Subcutaneous abdominal adipose tissue (tissue), 5 donors: ENCODE measurements at regions not wholly inside any gene's neighbourhood (a gene's known extent, or its start where the extent isn't known, plus 50 kb on each side); places are given as distances from the start of the nearest gene placed in this dataset.

Source experiments
- H3K27ac ChIP-seq: one replicate; pipeline ENCODE4 v1.7.0; 2013; ENCODE audit warnings: low read depth, mild to moderate bottlenecking, inconsistent platforms, low read length, moderate library complexity
- H3K27me3 ChIP-seq, 5 donors: one replicate each; pipeline ENCODE4 v1.7.0; 2013; ENCODE audit warnings: low read length in 5 of 5, inconsistent platforms in 1 of 5; ENCODE audit not compliant: control insufficient read depth in 5 of 5, insufficient read depth in 4 of 5
- H3K36me3 ChIP-seq, 5 donors: one replicate each; pipeline ENCODE4 v1.7.0; 2013; ENCODE audit warnings: low read length in 5 of 5; ENCODE audit not compliant: control insufficient read depth in 5 of 5, insufficient read depth in 5 of 5
- H3K4me1 ChIP-seq, 5 donors: one replicate each; pipeline ENCODE4 v1.7.0; 2013; ENCODE audit warnings: low read length in 5 of 5, mild to moderate bottlenecking in 3 of 5, moderate library complexity in 1 of 5; ENCODE audit not compliant: control insufficient read depth in 5 of 5, insufficient read depth in 5 of 5
- H3K4me3 ChIP-seq, 5 donors: one replicate each; pipeline ENCODE4 v1.7.0; 2013; ENCODE audit warnings: low read length in 5 of 5, low read depth in 1 of 5
- H3K9ac ChIP-seq, 5 donors: one replicate each; pipeline ENCODE4 v1.7.0; 2013; ENCODE audit warnings: low read length in 5 of 5, mild to moderate bottlenecking in 4 of 5, moderate library complexity in 3 of 5
- H3K9me3 ChIP-seq, 5 donors: one replicate each; pipeline ENCODE4 v1.7.0; 2013; ENCODE audit warnings: low read length in 5 of 5; ENCODE audit not compliant: control insufficient read depth in 5 of 5
- donor health status: healthy.
- donor health status: healthy.
- donor health status: healthy.
- donor health status: healthy.
- donor health status: healthy.

GRCh38 chr4:126937846-126938422 lies 694.8 kb upstream of the INTU start:
- Histone ChIP-seq H3K27me3 (no peaks in the 10 kb centered on the region), H3K4me3 (no peak overlapping the region), H3K27ac (no peak overlapping the region), H3K9me3 (no peaks in the 10 kb centered on the region), H3K4me1 (peaks cover 0 to 7% (median 0%) of the 10 kb centered on the region in 5 donors), H3K36me3 (no peaks in the 10 kb centered on the region), H3K9ac (no peak overlapping the region)

DNA sequence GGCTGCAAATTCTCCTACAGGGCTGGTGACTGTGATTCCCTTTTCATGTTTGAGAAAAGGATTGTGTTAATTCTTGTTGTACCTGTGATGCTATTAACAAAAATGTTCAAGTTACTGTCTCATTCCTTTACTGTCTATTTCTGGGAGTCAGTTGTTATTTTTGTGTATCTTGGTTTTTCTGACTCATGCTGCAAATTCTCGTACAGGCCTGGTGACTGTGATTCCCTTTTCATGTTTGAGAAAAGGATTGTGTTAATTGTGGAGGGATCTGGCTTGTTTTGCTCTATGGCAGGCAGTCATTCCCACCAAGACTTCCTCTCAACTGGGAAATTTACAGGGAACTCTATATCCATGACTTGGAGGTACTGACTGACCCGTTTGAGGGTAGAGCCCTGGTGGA lies 693.4 kb upstream of the INTU start:
- H3K9me3 ChIP-seq = no peaks in the 10 kb centered on the region
- H3K4me3 ChIP-seq = no peak overlapping the region
- H3K9ac ChIP-seq = no peak overlapping the region
- H3K36me3 ChIP-seq = no peaks in the 10 kb centered on the region
- no peak overlapping the region for H3K27ac ChIP-seq
- peaks cover 0 to 7% (median 0%) of the 10 kb centered on the region in 5 donors for H3K4me1 ChIP-seq
- no peaks in the 10 kb centered on the region for H3K27me3 ChIP-seq

DNA sequence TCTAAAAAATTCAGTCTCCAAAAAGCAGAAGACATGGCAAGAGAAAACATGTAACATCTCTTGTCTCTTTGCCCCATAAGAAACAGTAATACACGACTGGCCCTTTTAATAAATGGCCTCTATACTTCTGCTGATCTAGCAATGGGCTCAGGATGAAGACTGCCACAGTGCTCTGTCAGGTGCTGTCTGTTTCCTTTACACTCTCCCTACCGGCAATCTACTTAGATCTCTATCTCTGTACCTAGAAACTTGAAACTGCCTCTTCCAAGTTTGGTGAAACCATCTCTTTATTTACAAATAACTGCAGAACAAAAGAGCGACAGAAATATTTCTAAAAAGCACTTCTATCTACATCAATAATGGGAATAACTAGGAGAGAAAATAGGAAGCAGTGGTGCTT lies 685.2 kb upstream of the INTU start:
- Histone ChIP-seq H3K36me3 (no peaks in the 10 kb centered on the region), H3K4me1 (no peaks in the 10 kb centered on the region), H3K9ac (no peak overlapping the region), H3K9me3 (no peaks in the 10 kb centered on the region), H3K4me3 (no peak overlapping the region), H3K27ac (no peak overlapping the region), H3K27me3 (no peaks in the 10 kb centered on the region)

GRCh38 chr4:126954537-126955291 lies 678.0 kb upstream of the INTU start:
- no peak overlapping the region for H3K4me3 ChIP-seq
- H3K9ac ChIP-seq = no peak overlapping the region
- H3K36me3 ChIP-seq = no peaks in the 10 kb centered on the region
- H3K4me1 ChIP-seq = no peaks in the 10 kb centered on the region
- no peaks in the 10 kb centered on the region for H3K27me3 ChIP-seq
- H3K9me3 ChIP-seq = no peaks in the 10 kb centered on the region
- no peak overlapping the region for H3K27ac ChIP-seq

DNA sequence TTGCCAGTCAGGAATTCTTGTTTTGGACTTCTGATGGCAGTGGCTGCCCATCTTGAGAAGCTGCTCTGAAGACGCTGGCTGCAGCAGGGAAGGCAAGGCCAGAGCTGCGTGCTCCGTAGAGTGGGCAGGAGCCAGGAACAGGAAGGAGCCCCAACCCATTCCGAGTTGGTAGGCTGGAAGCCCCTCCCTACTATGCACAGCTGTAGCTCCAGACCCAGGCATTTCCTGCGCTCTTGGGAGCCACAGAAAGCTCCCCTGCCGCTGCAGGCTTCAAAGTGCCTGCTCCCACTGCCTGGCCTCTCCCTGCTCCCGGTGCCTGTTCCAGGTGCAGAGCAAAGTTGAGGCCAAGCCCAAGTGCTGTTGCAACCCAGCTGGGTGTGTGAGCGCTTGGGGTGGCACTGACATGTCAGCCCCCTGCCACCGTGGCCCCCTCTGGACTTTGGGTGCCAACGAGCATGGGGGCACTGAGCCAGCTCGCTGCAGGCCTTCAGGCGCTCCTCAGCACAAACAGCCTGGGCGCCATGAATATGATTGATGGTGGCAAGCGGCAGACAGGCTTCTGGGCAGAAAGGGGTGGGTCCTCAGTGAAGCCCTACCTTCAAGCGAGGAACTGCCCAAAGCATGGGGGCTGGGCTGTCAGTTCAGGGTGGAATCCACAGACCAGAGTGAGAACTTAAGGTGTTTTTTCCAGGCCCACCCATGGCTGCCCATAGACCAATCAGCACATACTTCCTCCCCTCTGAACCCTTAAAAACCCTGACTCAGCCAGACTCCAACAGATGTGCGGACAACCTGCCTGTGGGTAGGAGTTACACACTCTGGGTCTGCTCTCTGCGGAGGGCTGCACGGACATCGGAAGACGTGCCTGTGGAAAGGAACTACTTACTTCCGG lies 677.2 kb upstream of the INTU start:
- Histone ChIP-seq H3K27me3 (no peaks in the 10 kb centered on the region), H3K36me3 (no peaks in the 10 kb centered on the region), H3K9ac (no peak overlapping the region), H3K4me3 (no peak overlapping the region), H3K27ac (no peak overlapping the region), H3K9me3 (no peaks in the 10 kb centered on the region), H3K4me1 (no peaks in the 10 kb centered on the region)

DNA sequence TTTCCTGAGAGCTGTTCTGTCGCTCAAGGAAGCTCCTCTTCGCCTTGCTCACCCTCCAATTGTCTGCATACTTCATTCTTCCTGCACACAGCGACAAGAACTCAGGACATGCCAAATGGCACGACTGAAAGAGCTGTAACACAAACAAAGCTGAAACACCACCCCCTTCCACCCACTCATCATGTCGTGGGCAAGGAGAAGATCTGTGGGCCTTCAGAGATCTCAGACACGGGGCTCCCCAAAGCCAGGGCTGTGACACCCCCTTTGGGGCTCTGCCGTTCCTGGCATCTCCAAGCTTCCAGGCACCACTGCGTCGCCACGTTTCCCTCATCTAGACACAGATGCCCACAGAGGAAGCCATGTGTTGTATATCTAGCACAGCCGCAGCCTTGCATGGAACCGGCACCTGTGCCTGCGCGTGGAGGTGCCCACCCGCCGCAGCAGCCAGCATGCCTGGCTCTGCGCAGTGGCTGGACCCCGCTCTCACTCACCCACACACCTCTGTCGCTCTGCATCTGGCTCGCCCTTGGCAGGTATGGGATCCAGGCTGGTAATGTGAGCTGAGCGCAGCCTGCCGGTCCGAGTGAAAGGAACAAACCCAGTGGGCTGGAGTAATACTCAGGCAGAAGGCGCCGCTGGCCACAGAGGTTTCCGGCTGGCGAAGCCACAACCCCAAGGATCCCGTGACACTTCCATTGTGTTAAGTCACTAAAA lies 676.4 kb upstream of the INTU start:
- Histone ChIP-seq H3K4me3 (no peak overlapping the region), H3K27me3 (no peaks in the 10 kb centered on the region), H3K27ac (no peak overlapping the region), H3K4me1 (no peaks in the 10 kb centered on the region), H3K9me3 (no peaks in the 10 kb centered on the region), H3K9ac (no peak overlapping the region), H3K36me3 (no peaks in the 10 kb centered on the region)

DNA sequence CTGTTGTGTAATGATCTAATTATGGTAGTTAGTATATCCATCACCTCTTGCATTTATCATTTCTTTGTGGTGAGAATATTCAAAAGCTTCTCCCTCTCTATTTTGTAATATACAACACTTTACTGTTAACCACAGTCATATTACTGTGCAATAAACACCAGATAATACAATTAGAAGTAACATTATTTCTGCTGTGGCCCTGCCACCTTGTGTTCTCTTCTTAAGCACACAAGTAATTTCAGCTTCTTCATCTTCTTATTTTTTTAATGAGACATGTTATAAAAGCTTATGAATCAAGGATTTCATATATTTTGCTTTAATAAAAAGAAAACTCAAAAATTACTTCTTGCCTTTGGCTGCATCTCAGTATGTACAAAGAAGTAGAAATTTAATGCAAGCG lies 675.2 kb upstream of the INTU start:
- Histone ChIP-seq H3K27ac (no peak overlapping the region), H3K4me3 (no peak overlapping the region), H3K9ac (no peak overlapping the region), H3K4me1 (no peaks in the 10 kb centered on the region), H3K9me3 (no peaks in the 10 kb centered on the region), H3K27me3 (no peaks in the 10 kb centered on the region), H3K36me3 (no peaks in the 10 kb centered on the region)

DNA sequence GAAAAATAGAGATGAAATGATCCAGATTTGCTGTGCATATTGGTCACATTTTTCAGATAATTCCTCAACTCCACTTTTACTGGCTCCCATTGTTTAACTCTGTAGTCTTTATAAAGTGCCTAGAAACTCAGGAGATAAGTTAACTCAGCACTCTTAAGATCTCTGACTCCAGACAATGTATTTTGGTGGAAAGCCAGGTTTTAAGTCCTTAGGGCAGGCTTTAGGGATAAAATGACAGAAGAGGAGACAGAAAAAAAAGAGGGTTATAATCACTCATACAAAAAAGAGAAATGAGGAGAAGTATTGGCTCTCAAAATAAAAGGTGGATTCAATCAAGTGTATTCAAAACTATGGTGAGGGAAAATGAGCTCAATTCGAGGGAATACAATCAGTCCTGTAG lies 674.8 kb upstream of the INTU start:
- H3K36me3 ChIP-seq = no peaks in the 10 kb centered on the region
- H3K9me3 ChIP-seq = no peaks in the 10 kb centered on the region
- H3K27ac ChIP-seq = no peak overlapping the region
- no peak overlapping the region for H3K4me3 ChIP-seq
- no peaks in the 10 kb centered on the region for H3K4me1 ChIP-seq
- no peak overlapping the region for H3K9ac ChIP-seq
- H3K27me3 ChIP-seq = no peaks in the 10 kb centered on the region

- Histone ChIP-seq H3K9me3 (no peaks in the 10 kb centered on the region), H3K27me3 (no peaks in the 10 kb centered on the region), H3K36me3 (no peaks in the 10 kb centered on the region), H3K9ac (no peak overlapping the region), H3K4me1 (no peaks in the 10 kb centered on the region), H3K27ac (no peak overlapping the region), H3K4me3 (no peak overlapping the region)
Observed at GRCh38 chr4:126958482-126958881, 674.3 kb upstream of the INTU start.
